Stimulated activated CD8-positive, alpha-beta memory T cell treated with anti-CD3 and anti-CD28 coated beads, Interleukin-7, amount 100 ng/mL, for 24 hours (primary cell): ENCODE measurements at regions not wholly inside any gene's neighbourhood (a gene's known extent, or its start where the extent isn't known, plus 50 kb on each side); places are given as distances from the start of the nearest gene placed in this dataset.
"Not testable (repeated sequence)": the region's sequence is repeated elsewhere in the genome, so short reads cannot be mapped to it uniquely, and the experiment has no call there.

Experiments used
- DNase-seq: peaks from one replicate; pipeline ENCODE4 v3.0.0-alpha.2; 2020; ENCODE audit warnings: low read depth

GRCh38 chr14:97031530-97031929 is 234.3 kb downstream of the VRK1 start:
- no peak for DNase-seq

DNA sequence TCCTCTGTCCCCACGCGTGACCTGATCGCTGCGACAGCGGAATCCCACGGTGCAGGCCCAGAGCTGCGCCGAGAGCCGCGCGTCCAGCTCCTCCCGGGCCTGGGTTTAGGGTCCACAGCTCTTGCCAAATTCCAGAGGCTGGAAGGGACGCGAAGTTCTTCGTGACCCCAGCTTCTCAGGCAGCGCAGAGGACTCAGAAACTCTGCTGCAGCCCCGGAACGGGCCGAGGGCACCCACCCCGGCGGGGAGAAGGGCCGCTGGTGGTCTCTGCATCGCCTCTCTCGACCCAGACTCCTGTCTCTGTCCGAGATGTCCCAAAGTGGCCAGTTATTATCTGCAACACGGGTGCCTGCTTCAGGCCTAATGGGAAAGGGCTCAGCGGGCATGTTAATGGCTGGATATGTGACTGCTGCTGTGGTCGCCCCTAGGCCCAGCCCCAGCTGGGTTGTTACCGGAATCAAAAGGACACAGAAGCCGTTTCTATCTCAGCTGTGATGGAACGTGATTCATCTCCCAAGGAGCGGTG is 236.4 kb downstream of the VRK1 start:
- no peak for DNase-seq

- no peak for DNase-seq
Measured at GRCh38 chr14:97036086-97036852, 239.1 kb downstream of the VRK1 start.

GRCh38 chr14:97039717-97040363 is 242.7 kb downstream of the VRK1 start:
- DNase-seq: no peak

DNA sequence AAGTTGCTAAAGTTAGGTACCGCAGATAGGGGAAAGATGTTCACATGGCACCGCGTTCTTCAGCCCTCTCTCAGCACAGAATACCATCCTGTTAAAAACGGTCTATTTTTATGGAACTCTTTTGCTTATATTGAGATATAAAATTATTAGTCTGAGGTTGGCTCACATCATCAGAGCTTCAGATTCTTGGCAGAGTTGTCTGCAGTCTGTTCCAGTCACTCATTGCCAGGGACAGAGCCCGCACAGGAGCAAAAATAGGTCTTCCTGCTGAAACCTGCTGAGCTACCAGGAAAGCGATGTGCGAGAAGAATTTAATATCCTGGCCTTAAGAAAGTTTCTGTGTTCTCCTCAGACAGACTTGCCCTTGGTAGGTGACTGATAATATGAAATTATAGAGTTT is 249.8 kb downstream of the VRK1 start:
- DNase-seq: no peak

GRCh38 chr14:97052001-97052400 is 254.8 kb downstream of the VRK1 start:
- DNase-seq: no peak

GRCh38 chr14:97053941-97054340 is 256.8 kb downstream of the VRK1 start:
- DNase-seq: no peak

GRCh38 chr14:97055355-97055754 is 258.2 kb downstream of the VRK1 start:
- DNase-seq: no peak

- DNase-seq: no peak
Measured at GRCh38 chr14:97056086-97056485, 258.9 kb downstream of the VRK1 start.

DNA sequence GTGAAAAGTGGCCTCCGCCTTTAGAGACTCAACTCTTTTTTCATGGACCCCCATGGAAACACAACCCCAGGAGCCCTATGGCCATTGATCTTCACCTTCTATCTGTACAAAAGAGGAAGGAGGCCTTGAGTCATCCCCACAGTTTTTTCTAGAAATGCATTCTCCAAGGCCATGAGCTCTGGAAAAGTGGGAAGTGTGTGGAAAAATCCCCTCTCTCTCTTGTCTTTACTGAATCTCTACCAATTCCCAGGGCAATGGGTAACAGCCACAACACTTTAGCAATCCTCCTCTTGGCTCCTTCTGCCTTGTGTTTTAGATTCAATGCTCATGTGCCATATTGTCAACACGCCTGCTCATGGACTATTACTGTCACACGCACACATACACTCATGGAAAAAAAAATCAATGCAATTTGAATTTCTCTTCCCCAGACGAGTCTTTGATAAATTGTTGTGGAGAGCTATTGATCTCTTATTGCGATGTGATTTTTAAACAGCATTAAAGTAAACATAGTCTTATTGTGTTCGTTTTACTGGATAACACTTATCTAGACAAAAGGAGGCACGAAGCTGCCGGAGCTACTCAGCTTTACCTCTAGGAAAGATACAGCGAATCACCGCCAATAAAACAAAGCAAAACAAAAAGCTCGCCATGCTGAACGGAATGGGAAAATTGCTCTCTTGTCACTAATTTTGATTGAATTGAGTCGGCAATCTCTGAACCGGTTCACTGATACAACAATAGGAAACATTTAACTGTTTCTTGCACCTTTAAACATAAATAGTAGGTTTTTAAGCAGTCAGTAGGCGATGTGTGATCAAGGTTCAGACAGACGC is 260.3 kb downstream of the VRK1 start:
- no peak for DNase-seq

DNA sequence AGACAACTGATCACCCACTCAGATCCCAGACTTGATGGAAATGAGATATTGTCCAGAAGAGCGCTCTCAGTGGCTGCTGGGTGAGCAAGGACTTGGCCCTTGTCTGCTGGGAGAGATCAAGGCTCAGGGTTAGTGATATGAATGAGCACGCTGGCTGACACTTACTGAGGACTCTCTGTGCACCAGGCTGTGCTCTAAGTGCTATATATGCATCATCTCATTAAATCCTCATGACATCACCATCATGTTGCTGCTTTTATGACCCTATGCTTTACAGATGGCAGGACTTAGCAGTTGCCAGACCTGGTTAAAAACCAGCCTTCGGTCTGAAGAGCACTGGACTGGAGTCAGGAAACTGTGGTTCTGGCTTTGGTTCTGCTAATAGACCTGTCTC is 260.9 kb downstream of the VRK1 start:
- DNase-seq: no peak

DNA sequence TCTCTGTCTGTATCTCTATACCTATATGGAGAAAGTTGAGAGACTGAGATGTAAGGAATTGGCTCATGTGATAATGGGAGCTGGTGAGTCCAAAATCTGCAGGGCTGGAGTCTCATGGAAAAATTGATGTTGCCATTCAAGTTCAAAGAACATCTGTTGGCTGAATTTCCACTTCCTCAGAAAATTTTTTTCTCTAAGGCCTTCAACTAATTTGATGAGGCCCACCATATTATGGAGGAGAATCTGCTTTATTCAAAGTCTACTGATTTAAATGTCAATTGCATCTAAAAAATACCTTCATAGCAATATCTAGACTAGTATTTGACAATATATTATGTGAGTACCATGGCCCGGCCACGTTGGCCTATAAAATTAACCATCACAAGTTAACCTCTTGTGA is 261.4 kb downstream of the VRK1 start:
- no peak for DNase-seq

DNA sequence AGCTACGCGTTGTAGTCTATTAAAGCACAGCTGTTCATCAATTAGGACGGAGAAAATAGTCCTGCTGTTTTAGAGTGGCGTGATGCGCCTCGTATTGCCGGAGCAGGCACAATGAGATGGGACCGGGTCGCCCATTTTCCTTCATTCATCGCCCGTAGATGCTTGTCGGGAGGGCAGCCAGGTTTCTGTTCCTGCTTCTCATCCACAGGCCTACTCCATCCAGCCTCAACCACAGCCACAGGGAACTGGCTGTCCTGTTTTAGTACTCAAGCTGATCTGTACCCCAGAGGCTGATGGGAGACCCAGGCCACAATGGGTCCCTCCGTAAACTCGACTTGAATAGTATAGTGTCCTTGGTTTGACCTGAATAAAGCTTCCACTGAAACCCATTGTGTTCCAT is 264.0 kb downstream of the VRK1 start:
- DNase-seq: no peak

GRCh38 chr14:97061714-97062113 is 264.5 kb downstream of the VRK1 start:
- no peak for DNase-seq

DNA sequence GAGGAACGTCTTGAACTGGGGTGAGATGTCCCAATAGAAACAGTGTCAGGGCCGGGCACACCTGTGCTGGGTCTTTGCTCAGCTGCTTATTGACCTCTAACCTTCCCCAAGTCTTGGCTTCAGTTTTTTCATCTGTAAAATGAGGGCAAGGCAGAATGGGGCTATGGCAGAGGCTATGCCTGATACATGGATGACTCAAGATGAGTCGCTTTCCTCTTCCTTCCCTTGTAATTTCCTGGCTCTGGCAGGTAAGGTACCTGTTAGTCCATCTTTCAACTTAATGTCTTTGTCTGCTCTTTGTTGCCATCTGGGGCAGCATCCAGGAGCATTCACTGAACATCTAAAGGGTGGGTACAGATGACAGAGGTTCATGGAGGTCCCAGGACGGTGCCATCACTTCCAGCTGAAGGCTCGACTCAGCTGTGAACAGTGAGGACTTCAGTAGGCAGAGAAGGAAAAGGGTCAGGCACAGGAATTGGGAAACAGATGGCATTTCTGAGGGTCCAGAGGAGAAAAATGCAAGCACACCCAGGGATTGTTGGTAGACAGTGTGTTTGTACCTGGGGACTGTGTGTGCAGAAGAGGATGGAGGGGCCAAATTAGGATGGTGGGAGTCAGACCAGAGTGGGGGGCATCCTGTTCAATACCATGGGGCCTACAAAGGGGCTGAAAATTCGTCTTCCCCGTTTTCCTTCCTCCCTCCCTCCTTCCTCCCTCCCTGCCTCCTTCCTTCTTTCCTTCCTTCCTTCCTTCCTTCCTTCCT is 268.3 kb downstream of the VRK1 start:
- DNase-seq: no peak

DNA sequence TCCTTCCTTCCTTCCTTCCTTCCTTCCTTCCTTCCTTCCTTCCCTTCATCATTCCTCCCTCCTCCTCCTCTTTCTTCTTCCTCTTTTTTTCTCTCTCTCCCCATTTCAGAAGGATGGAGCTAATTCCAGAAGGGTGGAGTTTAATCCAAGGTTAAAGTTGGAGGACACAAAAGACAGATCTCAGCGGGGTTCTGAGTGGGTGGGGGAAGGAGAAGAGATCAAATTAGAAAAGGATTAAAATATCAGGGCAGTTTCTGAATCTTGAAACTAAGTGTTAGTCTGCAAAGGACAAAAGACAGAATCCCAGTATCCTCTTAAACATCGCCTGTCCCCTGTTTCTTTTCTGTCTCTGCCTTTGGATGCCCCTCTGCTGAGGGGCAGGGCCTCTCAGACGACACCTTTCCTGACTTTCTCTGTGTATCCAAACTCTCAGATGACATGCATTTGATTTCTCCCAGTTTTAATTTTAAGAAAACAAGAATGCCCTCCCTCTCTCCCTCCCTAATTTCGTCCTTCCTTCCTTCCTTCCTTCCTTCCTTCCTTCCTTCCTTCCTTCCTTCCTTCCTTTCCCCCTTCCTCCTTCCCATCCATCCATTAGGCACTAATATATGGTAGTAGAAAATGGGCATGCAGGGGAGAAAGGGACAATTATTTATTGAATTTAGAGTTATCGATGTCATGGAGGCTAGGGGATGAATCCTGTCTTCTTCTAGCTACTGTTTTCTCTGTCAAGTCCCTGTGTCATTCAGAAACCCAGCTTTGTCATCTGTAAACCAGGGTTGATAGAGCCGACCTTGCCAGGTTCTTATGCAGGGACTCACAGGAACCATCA is 269.1 kb downstream of the VRK1 start:
- DNase-seq: no peak

- not testable (repeated sequence) for DNase-seq
Measured at GRCh38 chr14:97068293-97068692, 271.1 kb downstream of the VRK1 start.

GRCh38 chr14:97070259-97070658 is 273.1 kb downstream of the VRK1 start:
- DNase-seq: no peak

GRCh38 chr14:97071177-97071576 is 274.0 kb downstream of the VRK1 start:
- DNase-seq: no peak

DNA sequence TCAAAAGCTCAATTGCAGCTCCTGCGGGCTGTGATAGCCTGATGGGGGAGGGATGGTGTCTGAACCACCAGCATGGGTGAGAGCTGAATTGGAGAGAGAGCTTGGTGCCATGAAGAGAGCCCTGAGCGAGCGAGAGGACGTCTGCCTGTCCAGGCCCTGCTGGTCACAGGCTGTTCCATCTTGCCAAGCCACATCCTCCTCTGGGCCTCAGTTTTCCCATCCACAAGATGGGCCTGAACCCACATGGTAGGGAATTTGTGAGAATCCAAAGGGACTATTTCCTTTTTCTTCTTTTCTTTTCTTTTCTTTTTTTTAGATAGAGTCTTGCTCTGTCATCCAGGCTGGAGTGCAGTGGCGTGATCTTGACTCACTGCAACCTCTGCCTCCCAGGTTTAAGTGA is 276.4 kb downstream of the VRK1 start:
- no peak for DNase-seq

DNA sequence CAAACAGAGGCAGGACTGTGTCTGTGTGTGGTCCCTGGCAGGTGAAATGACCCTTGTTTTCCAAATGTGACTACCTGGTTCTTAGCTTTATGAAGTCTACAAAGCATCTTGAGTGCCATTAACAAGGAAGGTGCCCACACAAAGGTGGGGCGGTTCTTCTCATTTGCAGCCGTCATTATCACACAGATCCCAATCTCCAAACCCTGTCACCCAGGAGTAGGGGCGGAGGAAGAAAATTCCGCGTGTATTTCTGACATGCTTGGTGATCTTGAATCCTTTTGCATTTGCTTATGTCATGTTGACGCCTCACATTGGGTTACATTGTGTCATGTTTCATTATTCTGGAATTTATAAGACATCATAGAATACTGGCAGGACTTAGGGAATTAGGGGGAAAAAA is 277.3 kb downstream of the VRK1 start:
- DNase-seq: no peak
